Stimulated activated CD4-positive, alpha-beta T cell treated with anti-CD3 and anti-CD28 coated beads, Interleukin-4, amount 100 ng/mL, for 48 hours (primary cell): ENCODE measurements at regions not wholly inside any gene's neighbourhood (a gene's known extent, or its start where the extent isn't known, plus 50 kb on each side); places are given as distances from the start of the nearest gene placed in this dataset.
"Not testable (repeated sequence)": the region's sequence is repeated elsewhere in the genome, so short reads cannot be mapped to it uniquely, and the experiment has no call there.

Experiments
- DNase-seq, 2 donors: peaks; one replicate each; pipeline ENCODE4 v3.0.0-alpha.2; 2020; ENCODE audit warnings: low read depth in 2 of 2

DNA sequence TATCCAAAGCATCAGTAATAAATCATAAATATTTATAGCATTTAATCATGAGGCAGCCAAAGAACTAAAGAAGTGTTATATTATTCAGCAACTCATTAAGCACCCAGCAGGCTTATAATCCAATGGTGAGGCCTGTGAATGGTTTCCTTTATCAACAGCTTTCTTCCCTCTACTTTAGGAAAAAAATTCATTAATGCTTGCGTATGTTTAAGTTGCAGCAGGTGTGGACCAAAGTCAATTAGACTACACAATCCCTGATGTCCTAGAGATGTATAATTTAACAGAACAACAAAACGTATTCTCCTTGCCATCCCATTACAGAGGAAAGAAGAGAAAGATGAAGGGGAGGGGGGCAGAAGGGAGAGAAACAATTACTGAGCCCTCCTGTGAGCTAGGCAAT, 87.7 kb upstream of the MAGI3 start:
- DNase-seq = no peak

DNA sequence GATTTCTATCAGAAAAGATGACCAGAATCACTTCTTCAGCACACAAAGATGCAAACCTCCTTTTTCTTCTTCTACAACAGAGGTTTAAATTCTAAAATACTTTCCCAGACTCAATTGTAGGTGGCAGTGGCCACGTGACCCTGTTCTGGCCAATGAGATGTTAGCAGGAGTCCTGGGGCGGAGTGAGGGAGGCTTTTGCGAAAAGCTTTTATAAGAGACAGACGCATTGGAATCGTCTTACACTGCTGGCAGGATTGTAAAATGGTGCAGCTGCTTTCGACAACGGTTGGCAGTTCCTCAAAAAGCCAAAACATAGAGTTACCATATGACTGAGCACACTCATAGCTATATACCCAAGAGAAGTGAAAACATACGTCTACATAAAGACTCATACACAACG, 87.0 kb upstream of the MAGI3 start:
- DNase-seq = no peak

DNA sequence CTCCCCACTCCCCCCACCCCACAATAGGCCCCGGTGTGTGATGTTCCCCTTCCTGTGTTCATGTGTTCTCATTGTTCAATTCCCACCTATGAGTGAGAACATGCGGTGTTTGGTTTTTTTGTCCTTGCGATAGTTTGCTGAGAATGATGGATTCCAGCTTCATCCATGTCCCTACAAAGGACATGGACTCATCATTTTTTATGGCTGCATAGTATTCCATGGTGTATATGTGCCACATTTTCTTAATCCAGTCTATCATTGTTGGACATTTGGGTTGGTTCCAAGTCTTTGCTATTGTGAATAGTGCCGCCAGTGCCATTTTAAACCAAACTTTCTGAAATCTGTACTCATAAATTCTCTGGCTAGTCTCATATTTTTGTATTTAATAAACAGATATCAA, 85.3 kb upstream of the MAGI3 start:
- DNase-seq = not testable (repeated sequence)

DNA sequence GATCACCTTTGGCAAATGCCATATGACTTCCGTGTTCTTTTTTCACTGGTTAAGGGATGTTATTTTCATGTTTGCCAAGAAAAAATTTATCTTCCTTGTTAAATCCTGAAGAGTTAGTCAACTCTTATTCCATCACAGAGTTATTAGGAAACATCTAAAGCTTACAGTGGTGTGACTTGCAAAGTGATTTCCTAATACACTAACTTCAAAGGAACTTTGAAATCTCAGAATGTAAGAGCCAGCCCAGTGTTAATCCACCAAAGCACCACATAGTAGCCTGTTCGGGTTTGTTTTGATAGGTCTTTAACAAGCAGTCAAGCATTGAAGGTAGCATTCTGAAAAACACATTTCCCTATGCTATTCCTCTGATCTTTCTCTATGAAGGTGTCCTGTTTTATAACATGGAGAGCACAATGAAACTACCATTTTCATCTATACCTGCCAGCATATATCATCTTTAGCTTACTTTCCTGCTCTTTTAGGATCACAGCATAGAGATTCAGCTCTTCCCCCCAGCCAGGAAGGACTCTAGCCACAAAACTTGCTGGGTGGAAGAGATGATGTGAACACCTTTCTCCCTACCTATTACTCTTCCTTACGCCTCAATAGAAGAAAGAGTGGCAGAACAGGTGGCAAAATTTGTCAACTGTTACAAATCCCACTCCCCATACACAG, 82.4 kb upstream of the MAGI3 start:
- no peak for DNase-seq

DNA sequence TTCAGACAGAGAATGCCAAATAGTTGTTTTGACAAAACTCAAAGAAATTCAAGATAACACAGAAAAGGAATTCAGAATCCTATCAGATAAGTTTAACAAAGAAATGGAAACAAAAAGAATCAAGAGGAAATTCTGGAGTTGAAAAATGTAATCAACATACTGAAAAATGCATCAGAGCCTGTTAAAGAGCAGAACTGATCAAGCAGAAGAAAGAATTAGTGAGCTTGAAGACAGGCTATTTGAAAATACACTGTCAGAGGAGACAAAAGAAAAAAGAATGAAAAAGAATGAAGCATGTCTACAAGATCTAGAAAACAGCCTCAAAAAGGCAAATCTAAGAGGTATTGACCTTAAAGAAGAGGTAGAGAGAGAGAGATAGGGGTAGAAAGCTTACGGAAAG, 77.7 kb upstream of the MAGI3 start:
- DNase-seq = not testable (repeated sequence)

DNA sequence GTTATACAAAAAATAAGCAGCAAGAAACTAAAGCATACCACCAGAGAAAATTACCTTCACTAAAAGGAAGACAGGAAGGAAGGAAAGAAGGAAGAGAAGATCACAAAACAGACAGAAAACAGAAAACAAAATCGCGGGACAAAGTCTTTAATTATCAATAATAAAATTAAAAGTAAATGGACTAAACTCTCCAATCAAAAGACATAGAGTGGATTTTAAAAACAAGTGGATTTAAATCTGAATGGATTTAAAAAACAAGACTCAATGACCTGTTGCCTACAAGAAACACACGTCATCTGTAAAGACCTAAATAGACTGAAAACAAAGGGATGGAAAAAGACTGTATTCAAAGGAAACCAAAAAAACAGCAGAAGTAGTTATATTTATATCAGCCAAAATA, 75.7 kb upstream of the MAGI3 start:
- DNase-seq = no peak

DNA sequence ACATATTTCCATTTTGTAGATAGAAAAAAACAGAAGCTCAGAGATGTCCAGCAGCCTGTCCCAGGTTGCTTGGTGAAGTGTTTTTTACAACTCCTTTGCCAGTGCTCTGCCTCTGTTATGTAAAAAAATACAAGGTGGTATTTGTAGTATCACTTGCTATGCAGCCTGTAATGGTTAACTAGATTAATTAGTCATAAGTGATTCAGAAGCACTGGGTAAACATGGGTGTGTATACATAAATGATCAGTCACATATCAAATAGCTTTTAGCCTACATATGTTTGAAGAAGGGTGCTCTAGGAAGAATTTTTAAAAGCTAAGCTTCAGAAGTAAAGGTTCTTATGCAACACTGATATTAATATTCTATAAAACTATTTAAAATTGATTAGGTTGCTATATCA, 70.0 kb upstream of the MAGI3 start:
- no peak for DNase-seq

DNA sequence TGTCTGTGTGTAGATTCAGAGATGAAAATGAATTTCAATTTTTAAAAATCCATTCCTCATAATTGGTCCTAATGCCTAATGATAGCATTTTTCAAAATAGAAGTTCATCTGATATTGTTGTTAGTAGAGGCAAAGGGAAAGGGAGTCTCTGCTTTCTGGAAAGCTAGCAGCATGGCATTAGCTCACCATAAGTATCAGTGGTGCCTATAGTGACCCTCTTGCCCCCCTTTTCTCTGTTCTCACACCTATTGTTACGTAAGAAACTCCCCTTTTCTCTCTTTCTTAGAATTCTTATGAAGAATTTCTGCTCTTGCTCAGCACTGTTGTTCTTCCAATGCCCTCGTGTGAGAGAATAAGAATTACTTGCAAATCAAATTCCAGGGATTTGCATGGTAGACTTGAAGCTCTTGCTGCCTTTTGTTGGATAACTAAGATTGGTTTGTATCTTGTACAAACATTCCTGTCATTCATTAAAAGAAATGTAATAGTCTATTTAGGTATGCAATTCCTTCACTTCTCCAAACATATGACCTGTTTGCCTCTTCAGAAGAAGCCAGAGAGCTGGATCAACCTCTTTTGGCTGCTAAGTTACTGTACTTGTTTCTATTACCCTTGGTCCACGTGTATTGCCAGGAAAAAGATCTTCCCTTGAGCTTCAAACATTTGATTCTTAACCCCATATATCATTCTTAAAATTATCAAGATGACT, 69.2 kb upstream of the MAGI3 start:
- no peak for DNase-seq

DNA sequence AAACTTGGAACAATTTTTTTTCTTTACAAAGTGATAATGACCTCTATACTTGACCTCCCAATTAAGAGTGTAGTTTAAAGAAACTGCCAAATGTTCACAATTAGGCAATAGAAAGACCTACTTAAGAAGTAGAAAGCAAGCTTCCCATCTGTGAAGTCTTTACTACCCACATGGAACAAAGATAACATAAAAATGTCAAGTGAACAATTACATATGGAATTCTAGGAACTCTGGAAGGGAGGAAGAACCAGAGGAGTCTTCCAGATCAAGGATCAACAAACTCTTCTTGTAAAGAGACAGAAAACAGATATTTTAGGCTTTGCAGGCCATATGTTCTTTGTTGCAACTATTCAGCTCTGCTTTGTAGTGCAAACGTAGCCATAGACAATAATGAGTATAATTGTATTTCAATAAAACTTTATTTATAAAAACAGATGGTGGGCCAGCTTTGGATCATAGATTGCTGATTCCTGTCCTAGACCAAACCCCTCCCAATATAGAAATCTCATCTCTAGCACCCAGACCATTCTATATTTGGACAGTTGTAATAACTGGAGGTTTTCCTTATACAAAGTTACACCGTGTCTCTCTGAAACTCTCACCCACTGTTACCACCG, 68.4 kb upstream of the MAGI3 start:
- no peak for DNase-seq

DNA sequence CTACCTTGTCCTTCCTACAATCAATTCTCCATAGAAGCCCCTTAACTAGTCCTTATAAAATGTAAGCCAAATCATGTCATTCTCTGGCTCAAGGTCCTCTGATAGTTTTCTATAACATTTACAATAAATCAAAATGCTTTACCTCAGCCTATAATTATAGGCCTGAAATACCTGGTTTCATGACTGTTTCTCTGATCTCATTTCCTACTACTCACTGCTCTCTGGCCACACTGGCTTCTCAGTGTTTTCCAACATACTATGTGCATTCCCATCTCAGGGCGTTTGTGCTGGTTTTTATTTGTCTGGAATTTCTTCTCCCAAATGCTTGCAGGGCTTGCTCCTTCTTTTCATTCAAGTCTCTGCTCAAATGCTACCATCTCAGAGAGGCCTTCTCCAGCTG, 67.9 kb upstream of the MAGI3 start:
- no peak for DNase-seq

DNA sequence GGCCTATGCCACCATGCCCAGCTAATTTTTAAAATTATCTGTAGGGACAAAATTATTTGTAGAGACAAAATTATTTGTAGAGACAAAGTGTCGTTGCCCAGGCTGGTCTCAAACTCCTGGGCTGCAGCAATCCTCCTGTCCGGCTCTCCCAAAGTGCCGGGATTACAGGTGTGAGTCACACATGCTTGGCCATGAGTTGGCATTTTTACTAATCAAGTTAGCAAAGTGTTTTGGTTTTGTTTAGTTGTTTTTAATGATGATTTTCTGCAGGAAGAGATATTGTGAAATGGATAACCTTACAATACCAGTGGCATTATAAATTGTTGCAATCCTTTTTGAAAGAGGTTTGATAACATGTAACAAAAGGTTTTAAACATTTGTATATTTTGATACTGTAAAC, 65.3 kb upstream of the MAGI3 start:
- no peak for DNase-seq

DNA sequence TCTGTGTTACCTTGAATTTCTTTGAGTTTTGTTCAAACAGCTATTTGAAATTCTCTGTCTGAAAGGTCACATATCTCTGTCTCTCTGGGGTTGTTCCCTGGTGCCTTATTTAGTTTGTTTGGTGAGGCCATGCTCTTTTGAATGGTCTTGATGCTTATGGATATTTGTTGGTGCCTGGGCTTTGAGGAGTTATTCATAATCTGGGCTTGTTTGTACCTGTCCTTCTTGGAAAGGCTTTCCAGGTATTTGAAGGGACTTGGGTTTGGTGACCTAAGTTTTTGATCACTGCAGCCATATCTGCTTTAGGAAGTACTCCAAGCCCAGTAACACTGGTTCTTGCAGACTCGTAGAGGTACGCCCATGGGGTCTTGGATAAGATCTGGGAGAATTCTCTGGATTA, 63.3 kb upstream of the MAGI3 start:
- no peak for DNase-seq

DNA sequence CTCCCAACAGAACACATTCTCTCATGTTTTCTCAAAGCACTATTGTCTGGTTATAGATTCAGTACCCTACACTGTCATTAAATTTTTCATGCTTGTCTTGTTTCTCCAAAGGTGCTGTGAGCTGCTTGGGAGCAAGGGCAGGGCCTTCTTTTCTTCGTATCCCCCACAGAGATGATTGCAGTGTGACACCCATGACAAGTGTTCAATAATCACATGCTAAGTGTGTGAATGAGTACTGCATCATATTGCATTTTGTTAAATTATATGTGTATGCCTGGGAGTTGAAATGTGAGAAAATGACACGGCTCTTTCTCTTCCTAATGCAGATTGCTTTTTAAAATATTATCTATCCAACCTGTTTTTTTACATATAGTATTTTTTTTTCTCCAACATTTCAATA, 57.3 kb upstream of the MAGI3 start:
- DNase-seq = no peak

DNA sequence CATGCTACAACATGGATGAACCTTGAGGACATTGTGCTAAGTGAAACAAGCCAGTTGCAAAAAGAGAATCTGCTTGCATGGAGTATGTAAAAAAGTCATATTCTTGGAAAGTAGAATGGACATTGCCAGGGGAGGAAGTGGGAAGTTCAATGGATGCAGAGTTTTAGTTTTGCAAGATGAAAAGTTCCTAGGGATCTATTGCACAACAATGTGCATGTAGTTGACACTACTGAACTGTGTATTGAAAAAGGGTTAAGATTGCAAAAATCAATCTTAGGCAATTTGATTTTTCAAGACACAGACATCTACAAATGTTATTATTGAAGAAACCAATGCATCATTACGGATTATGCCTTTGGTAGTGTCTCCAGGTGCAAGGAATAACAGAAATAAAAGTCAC, 50.3 kb upstream of the MAGI3 start:
- DNase-seq = no peak
